ENCODE measurements at regions not wholly inside any gene's neighbourhood (a gene's known extent, or its start where the extent isn't known, plus 50 kb on each side); places are given as distances from the start of the nearest gene placed in this dataset.

- no peak overlapping the region for H2BK120ac ChIP-seq (replicated peaks; ENCODE audit: low read depth, low read length)
- H3K27me3 ChIP-seq (replicated peaks in 1 of 4; ENCODE audit: control insufficient read depth in 3 of 4, extremely low read depth in 1 of 4, insufficient read depth in 3 of 4, low read length in 3 of 4), result peaks cover 0 to 8% (median 1%) of the 10 kb centered on the region in 4 experiments; a peak in 4 of 7 replicates
- H4K8ac ChIP-seq (ENCODE audit: extremely low read depth, insufficient read depth, low read length), result no peak overlapping the region
- H3K4me1 ChIP-seq (replicated peaks in 1 of 4; ENCODE audit: control insufficient read depth in 3 of 4, insufficient read depth in 4 of 4, low read length in 3 of 4), result peaks cover 0 to 3% (median 0%) of the 10 kb centered on the region in 4 experiments; a peak in 1 of 7 replicates
- CTCF ChIA-PET (ENCODE audit: partially characterized antibody), result interaction anchor here (0.6 kb wide), 1 partner anchor 88 kb away, joined by 3 read pairs; no protein-coding TSS in a partner anchor
- no peak overlapping the region for H2BK20ac ChIP-seq (ENCODE audit: low read length)
- no peak overlapping the region for H3K14ac ChIP-seq (ENCODE audit: insufficient read length)
- WGBS, 2 experiments (ENCODE audit: extremely low coverage in 1 of 2, insufficient coverage in 1 of 2, insufficient read length in 1 of 2, insufficient replicate concordance in 2 of 2, low coverage in 1 of 2, low lambda C conversion rate in 2 of 2, missing lambda C conversion rate in 1 of 2), result 74% methylated on average over 16 of the region's 20 CpGs; no CpG with 5 or more reads in 1 of the 2 experiments
- H2BK5ac ChIP-seq (ENCODE audit: low read depth, low read length), result no peak overlapping the region
- DNase-seq (ENCODE audit: low read depth in 1 of 2, low spot score in 2 of 2), result no peak
- no peak overlapping the region for H3K18ac ChIP-seq (ENCODE audit: extremely low read depth, low read length)
- no peaks in the 10 kb centered on the region for H3K23me2 ChIP-seq (ENCODE audit: low read depth, low read length)
- no peak overlapping the region for H4K5ac ChIP-seq (ENCODE audit: insufficient read length, low read depth, low read length)
- H3K9ac ChIP-seq (replicated peaks in 1 of 4; ENCODE audit: extremely low read depth in 1 of 4, low read depth in 3 of 4, low read length in 3 of 4), result no peak overlapping the region
- FAIRE-seq, result no peak
- no peak overlapping the region for H4K91ac ChIP-seq (replicated peaks; ENCODE audit: insufficient read length, low read length)
- H3K23ac ChIP-seq (ENCODE audit: insufficient read length), result no peak overlapping the region
- no peaks in the 10 kb centered on the region for H3K79me2 ChIP-seq (ENCODE audit: control insufficient read depth in 1 of 2, insufficient read depth in 2 of 2, low read length in 2 of 2)
- H3K27ac ChIP-seq (ENCODE audit: low read depth, low read length), result no peak overlapping the region
- H2BK12ac ChIP-seq (ENCODE audit: low read depth, low read length), result no peak overlapping the region
- no peaks in the 10 kb centered on the region for H3K79me1 ChIP-seq (ENCODE audit: low read depth, low read length)
- peaks cover 0 to 7% of the 10 kb centered on the region in 2 experiments for H4K20me1 ChIP-seq (replicated peaks in 1 of 2; ENCODE audit: control insufficient read depth in 1 of 2, insufficient read depth in 2 of 2, low read length in 2 of 2)
- H2AK5ac ChIP-seq (ENCODE audit: low read depth, low read length), result no peak overlapping the region
- no peak overlapping the region for H2BK15ac ChIP-seq (ENCODE audit: low read length)
- no peak overlapping the region for H2AFZ ChIP-seq (ENCODE audit: low read length)
- POLR2A ChIA-PET (ENCODE audit: partially characterized antibody), result interaction anchor here (1.0 kb wide), 1 partner anchor 9 kb away, joined by 3 read pairs; no protein-coding TSS in a partner anchor
- H3K4me2 ChIP-seq (ENCODE audit: insufficient read depth in 1 of 2, low read depth in 2 of 2, low read length in 2 of 2), result no peak overlapping the region
- H3K36me3 ChIP-seq (ENCODE audit: control insufficient read depth in 2 of 4, insufficient read depth in 4 of 4, low read length in 3 of 4), result no peaks in the 10 kb centered on the region
- peaks cover 0 to 2% of the 10 kb centered on the region in 2 experiments; a peak in 1 of 4 replicates for H3K9me3 ChIP-seq (ENCODE audit: insufficient read depth in 2 of 2, low read depth in 1 of 2, low read length in 1 of 2)
- H3K56ac ChIP-seq (replicated peaks; ENCODE audit: insufficient read length, low read depth, low read length), result no peak overlapping the region
- no peak overlapping the region for H3K4ac ChIP-seq (replicated peaks; ENCODE audit: insufficient read length, low read depth, low read length)
- H3K4me3 ChIP-seq (ENCODE audit: extremely low read depth in 1 of 4, insufficient read depth in 2 of 4, low read depth in 3 of 4, low read length in 4 of 4), result no peak overlapping the region
- TF ChIP-seq POLR2A (IDR thresholded peaks at IDR 0.05; ENCODE audit: control extremely low read depth in 1 of 2, low read depth in 2 of 2, low read length in 2 of 2), result no peak
- no peak for TF ChIP-seq YY1 (IDR thresholded peaks at IDR 0.05; ENCODE audit: low read depth, low read length)
- TF ChIP-seq RBBP5 (IDR thresholded peaks at IDR 0.05; ENCODE audit: borderline replicate concordance, low read depth, low read length), result no peak
- no peak for TF ChIP-seq CREB1 (IDR thresholded peaks at IDR 0.05)
- TF ChIP-seq EZH2 (IDR thresholded peaks at IDR 0.05; ENCODE audit: low read depth, low read length, severe bottlenecking), result no peak
- TF ChIP-seq KDM1A (IDR thresholded peaks at IDR 0.05; ENCODE audit: borderline replicate concordance, low read length), result no peak
- no peak for TF ChIP-seq ATF3 (IDR thresholded peaks at IDR 0.05; ENCODE audit: insufficient read depth, low read depth, low read length)
- TF ChIP-seq BCL11A (IDR thresholded peaks at IDR 0.05; ENCODE audit: low read depth in 2 of 2, low read length in 2 of 2), result no peak
Measured at GRCh38 chr2:242032780-242033656, 163.5 kb downstream of the RTP5 start.

Data from H1 (cell line).